ENCODE measurements at regions not wholly inside any gene's neighbourhood (a gene's known extent, or its start where the extent isn't known, plus 50 kb on each side); places are given as distances from the start of the nearest gene placed in this dataset.

DNA sequence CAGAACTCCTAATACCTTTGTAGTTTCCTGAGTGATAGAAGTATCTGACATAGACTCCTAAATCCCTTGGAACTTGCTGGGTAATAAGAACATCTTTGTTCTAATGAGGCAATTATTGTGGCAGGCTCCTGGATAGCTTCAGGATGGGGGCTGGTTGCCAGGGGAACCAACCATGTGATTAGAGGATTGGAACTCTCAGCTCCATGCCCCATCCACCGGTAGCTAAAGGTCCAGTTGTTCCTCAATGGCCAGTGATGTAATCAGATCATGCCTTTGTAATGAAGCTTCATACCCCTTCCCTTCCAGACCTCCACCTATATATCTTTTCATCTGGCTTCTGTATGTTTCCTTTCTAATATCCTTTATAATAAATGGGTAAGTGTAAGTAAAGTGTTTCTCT, 221.2 kb upstream of the ALCAM start:
- no peak for TF ChIP-seq EZH2 (optimal IDR thresholded peaks at IDR 0.05; ENCODE audit: low read depth, low read length)
- TF ChIP-seq, protein P1, sequence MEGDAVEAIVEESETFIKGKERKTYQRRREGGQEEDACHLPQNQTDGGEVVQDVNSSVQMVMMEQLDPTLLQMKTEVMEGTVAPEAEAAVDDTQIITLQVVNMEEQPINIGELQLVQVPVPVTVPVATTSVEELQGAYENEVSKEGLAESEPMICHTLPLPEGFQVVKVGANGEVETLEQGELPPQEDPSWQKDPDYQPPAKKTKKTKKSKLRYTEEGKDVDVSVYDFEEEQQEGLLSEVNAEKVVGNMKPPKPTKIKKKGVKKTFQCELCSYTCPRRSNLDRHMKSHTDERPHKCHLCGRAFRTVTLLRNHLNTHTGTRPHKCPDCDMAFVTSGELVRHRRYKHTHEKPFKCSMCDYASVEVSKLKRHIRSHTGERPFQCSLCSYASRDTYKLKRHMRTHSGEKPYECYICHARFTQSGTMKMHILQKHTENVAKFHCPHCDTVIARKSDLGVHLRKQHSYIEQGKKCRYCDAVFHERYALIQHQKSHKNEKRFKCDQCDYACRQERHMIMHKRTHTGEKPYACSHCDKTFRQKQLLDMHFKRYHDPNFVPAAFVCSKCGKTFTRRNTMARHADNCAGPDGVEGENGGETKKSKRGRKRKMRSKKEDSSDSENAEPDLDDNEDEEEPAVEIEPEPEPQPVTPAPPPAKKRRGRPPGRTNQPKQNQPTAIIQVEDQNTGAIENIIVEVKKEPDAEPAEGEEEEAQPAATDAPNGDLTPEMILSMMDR (IDR thresholded peaks at IDR 0.05; ENCODE audit: low read length), result no peak

All from MM.1S (cell line).